Heart right ventricle (tissue), 16 donors: ENCODE measurements at regions not wholly inside any gene's neighbourhood (a gene's known extent, or its start where the extent isn't known, plus 50 kb on each side); places are given as distances from the start of the nearest gene placed in this dataset.

Source experiments
- ATAC-seq, 8 donors: fragments of 200-7000 bp; cut with Tn5 transposase; one replicate each; pipeline ENCODE4 v1.9.1; 2020; ENCODE audit warnings: mild to moderate bottlenecking in 8 of 8, moderate library complexity in 8 of 8, moderate number of reproducible peaks in 1 of 8
- DNase-seq, 2 donors: peaks; one replicate each; pipeline ENCODE4 v3.0.0-alpha.2; 2020
- H3K27ac ChIP-seq, 10 donors: fragments of 200-600 bp; sonication (generic) in 2 of 10; one replicate each; pipeline versions ENCODE4 v1.5.0 to v1.8.0; 2020 to 2022; ENCODE audit warnings: mild to moderate bottlenecking in 3 of 10
- H3K27me3 ChIP-seq, 7 donors: fragments of 200-600 bp; one replicate each; pipeline ENCODE4 v1.8.0; 2021 to 2022; ENCODE audit warnings: mild to moderate bottlenecking in 2 of 7
- H3K36me3 ChIP-seq, 9 donors: fragments of 200-600 bp; sonication (generic) in 1 of 9; one replicate each; pipeline versions ENCODE4 v1.5.0 to v1.8.0; 2020 to 2022; ENCODE audit warnings: mild to moderate bottlenecking in 2 of 9
- H3K4me1 ChIP-seq, 9 donors: fragments of 200-600 bp; sonication (generic) in 1 of 9; one replicate each; pipeline versions ENCODE4 v1.5.0 to v1.8.0; 2020 to 2022; ENCODE audit warnings: mild to moderate bottlenecking in 4 of 9
- H3K4me3 ChIP-seq, 10 donors: fragments of 200-600 bp; sonication (generic) in 2 of 10; one replicate each; pipeline versions ENCODE4 v1.5.0 to v1.8.0; 2020 to 2022; ENCODE audit warnings: mild to moderate bottlenecking in 7 of 10, moderate library complexity in 2 of 10
- H3K9me3 ChIP-seq, 11 donors: fragments of 200-600 bp in 10 of 11; sonication (generic) in 2 of 11; one replicate each; pipeline versions ENCODE4 v1.5.0 to v1.8.0; 2013 to 2022; ENCODE audit warnings: mild to moderate bottlenecking in 2 of 11, control low read depth in 1 of 11, moderate library complexity in 1 of 11
- CTCF ChIP-seq, 9 donors: fragments of 200-600 bp; sonication (generic) in 2 of 9; IDR thresholded peaks; one replicate each; pipeline versions ENCODE4 v1.5.0 to v1.8.0; 2021 to 2022; ENCODE audit warnings: antibody characterized with exemption in 9 of 9, mild to moderate bottlenecking in 5 of 9, moderate library complexity in 1 of 9
- WGBS, 2 donors: extraction: QIAGEN DNeasy Blood & Tissue Kit; methylation state at CpG; one replicate each; pipeline ENCODE4 v1.1.7; 2013; ENCODE audit warnings: inconsistent platforms in 1 of 2; 5-methylcytosine and 5-hydroxymethylcytosine counted together
- intact Hi-C, 10 donors: fragments of 100-400 bp; cut with DNase I; formaldehyde crosslinking; loops; one replicate each; pipeline versions ENCODE4 v1.11.1 to v1.14.2; 2022
- donor health status: Arrhythmogenic right ventricular cardiomyopathy.
- donor health status: ischemic (EF 13 %, LVEDD 7.1; RV severe dilation, severe dysfunction).
- donor health status: healthy with polysubstance abuse.
- donor health status: DM: no; HTN: yes; CAD: no.
- donor health status: DM: no; HTN: no; CAD: no.
- donor health status: ischemic (EF 25% LVEDD 6.9; RV normal size, moderate dysfunction).
- donor health status: ischemic (EF 25% LVEDD 5.7; RV mildly dilated, moderate dysfunction).
- donor health status: healthy.
- donor health status: DM: yes; HTN: yes; CAD: no.
- donor health status: Ischemic cardiomyopathy.
- donor health status: ischemic (EF 35%, LVEDD 5.7; RV mildly dilated, moderate dysfunction).
- donor health status: nonischemic (EF 11% LVEDD 7.7; RV severe dilation, severe dysfunction).
- donor health status: DM: yes; HTN: yes; CAD: no.
- donor health status: PGD.
- donor health status: ischemic (EF 29% LVEDD 5.4; RV normal size, mild dysfunction).
- donor health status: nonischemic (EF 23%, LVEDD 6.1; RV moderate dilation, normal function).

- no peak for TF ChIP-seq CTCF (IDR thresholded peaks at IDR 0.05)
- 73 to 82% methylated on average over 2 of the region's 2 CpGs for WGBS, 2 donors
- intact Hi-C loops = no loop called here
- Histone ChIP-seq H3K4me3 (no peak overlapping the region), H3K36me3 (no peaks in the 10 kb centered on the region), H3K27me3 (no peaks in the 10 kb centered on the region), H3K9me3 (no peaks in the 10 kb centered on the region), H3K4me1 (no peaks in the 10 kb centered on the region), H3K27ac (no peak overlapping the region)
- DNase-seq (no peak), ATAC-seq (no peak)
Observed at GRCh38 chr3:87044846-87045245, 53.9 kb upstream of the VGLL3 start.

DNA sequence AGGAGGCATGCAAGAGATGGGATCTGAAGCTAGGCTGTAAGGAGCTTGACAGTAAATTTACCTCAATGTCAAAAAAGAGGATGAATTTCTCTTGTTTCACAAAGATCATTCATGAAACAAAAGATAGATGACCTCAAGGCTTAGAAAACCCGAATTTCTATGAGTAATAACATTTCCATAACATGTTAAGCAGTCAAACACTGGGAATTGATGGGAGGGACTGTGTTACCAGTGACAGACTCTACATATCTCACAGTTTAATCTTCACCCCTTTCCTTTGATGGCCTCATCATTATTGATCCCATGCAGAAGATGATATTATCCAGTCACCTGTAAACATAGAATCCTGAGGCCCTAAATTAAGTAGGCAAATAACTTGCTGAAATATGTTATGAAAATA lies 53.5 kb upstream of the VGLL3 start:
- H3K27ac ChIP-seq = no peak overlapping the region
- 45 to 50% methylated on average over 1 of the region's 1 CpG for whole genome bisulfite sequencing, 2 donors
- DNase-seq (no peak), ATAC-seq (no peak)
- H3K4me1 ChIP-seq = no peaks in the 10 kb centered on the region
- TF ChIP-seq CTCF (IDR thresholded peaks at IDR 0.05) = no peak
- H3K27me3 ChIP-seq = no peaks in the 10 kb centered on the region
- H3K4me3 ChIP-seq = no peak overlapping the region
- intact Hi-C loops = no loop called here
- H3K36me3 ChIP-seq = no peaks in the 10 kb centered on the region
- no peaks in the 10 kb centered on the region for H3K9me3 ChIP-seq

- Histone ChIP-seq H3K27me3 (no peaks in the 10 kb centered on the region), H3K36me3 (no peaks in the 10 kb centered on the region), H3K4me3 (no peak overlapping the region), H3K4me1 (no peaks in the 10 kb centered on the region), H3K27ac (no peak overlapping the region), H3K9me3 (no peaks in the 10 kb centered on the region)
- no peak for TF ChIP-seq CTCF (IDR thresholded peaks at IDR 0.05)
- 56 to 91% methylated on average over 3 of the region's 3 CpGs for WGBS, 2 donors
- ATAC-seq = no peak
- intact Hi-C loops = no loop called here
- DNase-seq = no peak
Observed at GRCh38 chr3:87041191-87041590, 50.2 kb upstream of the VGLL3 start.
